RKO (cell line): ENCODE measurements at regions not wholly inside any gene's neighbourhood (a gene's known extent, or its start where the extent isn't known, plus 50 kb on each side); places are given as distances from the start of the nearest gene placed in this dataset.

Experiments
- DNase-seq: peaks from one replicate; pipeline ENCODE4 v3.0.0-alpha.2; 2016; ENCODE audit warnings: low spot score

- no peak for DNase-seq
Measured at GRCh38 chr2:216320852-216321251, 51.4 kb downstream of the MARCHF4 start.

- peak; percentile 73 for DNase-seq
Measured at GRCh38 chr2:216319771-216320170, 52.5 kb downstream of the MARCHF4 start.

- DNase-seq: peak; percentile 83
Measured at GRCh38 chr2:216318521-216318874, 53.8 kb downstream of the MARCHF4 start.

- peak; percentile 43 for DNase-seq
Measured at GRCh38 chr2:216317831-216318520, 54.3 kb downstream of the MARCHF4 start.

DNA sequence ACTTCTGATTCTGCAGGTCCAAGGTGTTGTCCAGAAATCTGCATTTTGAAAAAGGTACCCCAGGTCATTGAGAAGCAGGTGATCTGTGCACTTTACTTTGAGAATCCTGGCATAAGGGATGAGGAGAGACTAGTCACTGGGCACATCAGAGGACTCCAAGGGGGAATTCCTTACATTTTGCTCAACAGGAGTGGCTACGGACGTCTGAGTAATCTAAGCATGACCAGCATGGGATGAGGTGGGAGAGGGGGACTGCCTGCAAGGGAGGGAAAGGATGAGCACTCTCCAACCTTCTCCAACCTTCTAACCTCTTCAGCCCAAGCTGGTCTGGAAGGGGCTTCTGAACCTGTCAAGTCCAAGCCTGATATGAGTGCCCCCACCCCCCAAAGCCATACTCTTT is 55.5 kb downstream of the MARCHF4 start:
- peak; percentile 97 for DNase-seq

- DNase-seq: peak; percentile 98
Measured at GRCh38 chr2:216315802-216316603, 56.3 kb downstream of the MARCHF4 start.

- DNase-seq: no peak
Measured at GRCh38 chr2:216312441-216312840, 59.8 kb downstream of the MARCHF4 start.

DNA sequence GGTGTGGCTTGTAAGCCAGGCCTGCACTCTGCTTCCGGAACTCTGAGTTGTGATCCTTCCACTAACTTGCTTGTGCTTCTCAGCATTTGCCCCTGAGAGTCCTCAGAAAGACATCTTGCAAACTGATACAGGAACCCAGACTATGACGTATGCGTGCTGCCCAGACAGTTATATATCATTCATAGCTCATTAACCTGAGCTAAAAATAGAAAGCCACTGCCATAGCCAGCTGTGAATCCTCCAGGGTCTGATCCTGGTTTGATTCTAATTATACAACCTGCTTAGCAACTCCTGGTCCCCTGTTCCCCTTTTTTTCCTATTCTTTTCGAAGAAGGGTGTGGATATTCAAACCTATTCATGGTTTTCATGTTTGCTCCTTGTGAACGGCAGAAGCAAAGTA is 63.7 kb downstream of the MARCHF4 start:
- DNase-seq: no peak

- DNase-seq: no peak
Measured at GRCh38 chr2:216307496-216307895, 64.8 kb downstream of the MARCHF4 start.

GRCh38 chr2:216306868-216307267 is 65.4 kb downstream of the MARCHF4 start:
- no peak for DNase-seq

DNA sequence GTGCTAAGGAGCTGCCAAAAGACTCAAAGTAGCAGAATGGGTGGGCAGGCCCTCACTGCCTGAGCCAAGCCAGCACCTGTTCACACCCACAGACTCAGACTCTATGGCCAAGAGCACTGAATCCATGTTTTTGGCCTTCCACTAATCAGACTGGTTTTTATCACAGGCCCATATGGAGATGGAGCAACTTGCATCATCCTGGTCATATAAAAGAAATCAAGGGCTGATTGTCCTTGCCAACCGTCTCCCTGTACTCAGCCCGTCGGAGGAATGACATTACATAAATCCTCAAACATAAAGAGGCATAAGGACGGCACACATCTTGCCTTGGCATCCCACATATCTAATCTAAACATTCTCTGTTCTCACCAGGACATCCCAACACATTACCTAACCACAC is 66.7 kb downstream of the MARCHF4 start:
- no peak for DNase-seq

DNA sequence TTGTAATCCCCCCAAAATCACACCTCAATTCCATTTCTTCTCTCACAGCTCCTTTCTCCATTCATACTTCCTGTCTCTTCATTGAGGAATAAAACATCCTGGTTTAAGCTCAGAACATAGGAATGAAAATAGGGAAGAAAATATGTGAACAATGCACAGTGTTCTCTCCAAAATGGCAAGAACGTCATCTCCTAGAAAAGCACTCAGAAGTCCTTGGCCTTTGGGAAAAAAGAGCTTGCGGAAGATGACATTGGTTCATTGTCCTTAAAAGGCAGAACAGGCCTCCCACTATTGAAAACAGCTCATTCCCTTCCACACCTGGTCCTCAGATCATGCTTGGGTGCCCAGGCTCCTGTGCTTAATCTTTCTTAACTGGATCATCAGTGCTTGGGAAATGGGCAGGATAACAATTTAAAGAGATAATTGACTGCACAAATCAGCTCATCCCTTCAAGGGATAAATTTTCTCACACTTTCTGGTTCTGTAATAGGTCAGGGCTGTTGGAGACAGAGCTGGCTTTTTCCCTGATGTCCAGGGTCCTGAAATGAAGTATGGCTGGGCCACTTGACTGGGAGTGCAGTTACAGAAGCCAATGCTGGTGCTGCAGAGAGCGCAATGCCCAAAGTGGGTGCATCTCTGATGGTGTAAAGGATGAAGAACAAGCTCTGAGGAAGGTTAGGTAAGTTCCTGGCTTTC is 69.2 kb downstream of the MARCHF4 start:
- no peak for DNase-seq

- no peak for DNase-seq
Measured at GRCh38 chr2:216300906-216301305, 71.4 kb downstream of the MARCHF4 start.

DNA sequence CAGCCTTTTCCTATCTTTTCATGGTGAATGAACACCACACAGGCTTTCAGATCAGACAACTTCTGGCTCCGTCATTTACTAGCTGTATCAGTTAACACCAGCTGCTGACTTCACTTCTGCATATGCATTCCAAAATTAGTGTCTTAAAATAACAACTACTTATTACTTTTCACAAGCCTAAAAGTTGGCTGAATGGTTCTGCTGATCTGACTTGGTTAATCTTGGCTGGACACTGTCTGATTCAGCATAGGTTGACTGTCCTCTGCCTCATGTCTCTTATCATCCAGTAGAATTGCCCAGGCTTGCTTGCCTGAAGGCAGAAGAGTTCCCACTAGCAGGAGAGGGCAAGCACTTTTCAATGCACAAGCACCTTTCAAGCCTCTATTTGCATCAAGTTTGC is 72.7 kb downstream of the MARCHF4 start:
- DNase-seq: no peak

DNA sequence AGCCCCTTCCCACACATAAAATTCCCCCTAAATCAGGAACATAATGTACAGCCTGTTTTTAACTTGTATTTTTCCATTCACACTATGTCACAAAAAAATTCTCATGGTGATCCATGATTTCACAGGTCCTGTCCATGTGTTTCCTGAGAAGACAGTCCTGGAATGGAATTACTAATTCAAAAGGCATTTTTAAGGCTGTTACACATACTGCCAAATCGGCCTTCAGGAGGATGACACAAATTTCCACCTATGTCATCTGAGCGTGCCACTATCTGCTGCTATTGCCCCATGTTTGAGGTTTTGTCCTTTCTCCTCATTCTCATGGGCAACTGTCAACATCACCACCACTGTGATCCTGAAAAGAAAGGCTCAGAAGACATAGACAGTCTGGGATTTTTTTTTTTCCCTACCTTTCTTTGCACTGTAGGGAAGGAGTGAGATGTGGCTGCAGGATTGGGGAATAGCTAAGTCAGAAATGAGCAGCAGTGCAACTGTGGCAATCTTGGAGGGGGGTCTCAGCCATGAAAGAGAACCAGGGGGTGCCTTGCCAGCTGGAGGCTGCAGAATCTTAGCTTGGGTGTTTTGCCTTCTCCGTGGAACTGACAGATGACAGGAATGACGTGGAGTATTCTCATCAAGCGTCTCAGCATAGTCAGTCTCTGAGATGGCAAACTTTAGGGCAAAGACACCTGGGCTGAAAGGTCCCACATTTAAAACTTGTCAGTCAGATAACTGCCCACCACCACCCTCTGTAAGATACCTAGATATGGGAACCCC is 73.4 kb downstream of the MARCHF4 start:
- DNase-seq: peak; percentile 78

GRCh38 chr2:216296856-216297255 is 75.4 kb downstream of the MARCHF4 start:
- DNase-seq: no peak

GRCh38 chr2:216294305-216294704 is 78.0 kb downstream of the MARCHF4 start:
- DNase-seq: no peak

DNA sequence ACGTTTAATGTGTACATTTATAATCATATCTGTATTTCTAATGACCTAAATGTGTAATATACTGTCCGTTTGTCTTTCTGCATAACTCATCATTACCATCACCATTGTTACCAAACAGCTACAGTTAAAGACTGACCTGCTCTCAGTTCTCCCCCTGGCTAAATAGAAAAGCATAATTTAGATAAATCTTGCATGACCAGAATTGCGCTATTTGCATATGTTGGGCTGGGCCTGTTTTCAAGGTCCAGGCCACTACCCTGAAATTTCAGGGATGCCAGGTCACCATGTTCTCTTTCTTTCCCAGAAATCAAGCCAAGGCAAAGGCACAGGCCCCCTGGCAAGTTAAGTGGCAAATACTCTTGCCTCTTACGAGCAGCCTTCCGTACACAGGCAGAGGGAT is 78.4 kb downstream of the MARCHF4 start:
- no peak for DNase-seq

- no peak for DNase-seq
Measured at GRCh38 chr2:216292886-216293301, 79.4 kb downstream of the MARCHF4 start.

GRCh38 chr2:216292475-216292874 is 79.8 kb downstream of the MARCHF4 start:
- DNase-seq: no peak

- no peak for DNase-seq
Measured at GRCh38 chr2:216289470-216289869, 82.8 kb downstream of the MARCHF4 start.

GRCh38 chr2:216287251-216287650 is 85.0 kb downstream of the MARCHF4 start:
- no peak for DNase-seq
